ENCODE measurements at regions not wholly inside any gene's neighbourhood (a gene's known extent, or its start where the extent isn't known, plus 50 kb on each side); places are given as distances from the start of the nearest gene placed in this dataset.
"Not testable (repeated sequence)": the region's sequence is repeated elsewhere in the genome, so short reads cannot be mapped to it uniquely, and the experiment has no call there.

GRCh38 chr9:106060885-106061284, 366.5 kb downstream of the TMEM38B start:
- no peak for DNase-seq

GRCh38 chr9:106062250-106062649, 367.9 kb downstream of the TMEM38B start:
- DNase-seq = no peak

GRCh38 chr9:106065136-106065535, 370.8 kb downstream of the TMEM38B start:
- DNase-seq = no peak

- DNase-seq = no peak
Observed at GRCh38 chr9:106065579-106066214, 371.4 kb downstream of the TMEM38B start.

GRCh38 chr9:106066940-106067524, 372.7 kb downstream of the TMEM38B start:
- DNase-seq = no peak

- no peak for DNase-seq
Observed at GRCh38 chr9:106069241-106069640, 374.9 kb downstream of the TMEM38B start.

GRCh38 chr9:106072421-106072820, 378.1 kb downstream of the TMEM38B start:
- no peak for DNase-seq

- no peak for DNase-seq
Observed at GRCh38 chr9:106074006-106074405, 379.7 kb downstream of the TMEM38B start.

GRCh38 chr9:106075236-106075959, 381.1 kb downstream of the TMEM38B start:
- DNase-seq = no peak

- DNase-seq = no peak
Observed at GRCh38 chr9:106075960-106076327, 381.6 kb downstream of the TMEM38B start.

GRCh38 chr9:106076711-106077110, 382.4 kb downstream of the TMEM38B start:
- DNase-seq = no peak

GRCh38 chr9:106077731-106078130, 383.4 kb downstream of the TMEM38B start:
- no peak for DNase-seq

GRCh38 chr9:106082621-106083020, 388.3 kb downstream of the TMEM38B start:
- no peak for DNase-seq

GRCh38 chr9:106084702-106085101, 390.4 kb downstream of the TMEM38B start:
- no peak for DNase-seq

GRCh38 chr9:106085479-106085878, 391.1 kb downstream of the TMEM38B start:
- DNase-seq = no peak

GRCh38 chr9:106092083-106092482, 397.7 kb downstream of the TMEM38B start:
- no peak for DNase-seq

GRCh38 chr9:106102821-106103220, 408.5 kb downstream of the TMEM38B start:
- no peak for DNase-seq

- DNase-seq = no peak
Observed at GRCh38 chr9:106104887-106105286, 410.5 kb downstream of the TMEM38B start.

- DNase-seq = no peak
Observed at GRCh38 chr9:106106396-106106795, 412.1 kb downstream of the TMEM38B start.

- no peak for DNase-seq
Observed at GRCh38 chr9:106107716-106108115, 413.4 kb downstream of the TMEM38B start.

- not testable (repeated sequence) for DNase-seq
Observed at GRCh38 chr9:106109706-106110105, 415.4 kb downstream of the TMEM38B start.

GRCh38 chr9:106110483-106110882, 416.1 kb downstream of the TMEM38B start:
- DNase-seq = no peak

- no peak for DNase-seq
Observed at GRCh38 chr9:106111039-106111730, 416.8 kb downstream of the TMEM38B start.

GRCh38 chr9:106112935-106113334, 418.6 kb downstream of the TMEM38B start:
- DNase-seq = no peak
